Muscle of arm (tissue), 1 donor: ENCODE measurements at regions not wholly inside any gene's neighbourhood (a gene's known extent, or its start where the extent isn't known, plus 50 kb on each side); places are given as distances from the start of the nearest gene placed in this dataset.
A peak's percentile ranks its signal among the peaks of the same experiment; 100 is the strongest.
"Not testable (repeated sequence)": the region's sequence is repeated elsewhere in the genome, so short reads cannot be mapped to it uniquely, and the experiment has no call there.

ENCODE experiments used
- DNase-seq: peaks from one replicate; pipeline ENCODE4 v3.0.0-alpha.2; 2013

GRCh38 chr14:81955123-81955522 is 421.5 kb upstream of the SEL1L start:
- no peak for DNase-seq

- DNase-seq = no peak
These were observed 427.1 kb upstream of the SEL1L start for GRCh38 chr14:81960781-81961180.

- DNase-seq = no peak
These were observed 430.2 kb upstream of the SEL1L start for GRCh38 chr14:81963846-81964245.

GRCh38 chr14:81970307-81970706 is 436.7 kb upstream of the SEL1L start:
- DNase-seq = no peak

GRCh38 chr14:81971911-81972310 is 438.3 kb upstream of the SEL1L start:
- peak; percentile 33 for DNase-seq

GRCh38 chr14:81972601-81973000 is 438.9 kb upstream of the SEL1L start:
- no peak for DNase-seq

GRCh38 chr14:81974543-81974942 is 440.9 kb upstream of the SEL1L start:
- no peak for DNase-seq

GRCh38 chr14:81980601-81981306 is 447.1 kb upstream of the SEL1L start:
- DNase-seq = no peak

- DNase-seq = no peak
These were observed 447.6 kb upstream of the SEL1L start for GRCh38 chr14:81981307-81981675.

GRCh38 chr14:81982046-81982445 is 448.4 kb upstream of the SEL1L start:
- DNase-seq = peak; percentile 28

- DNase-seq = no peak
These were observed 452.4 kb upstream of the SEL1L start for GRCh38 chr14:81986005-81986404.

GRCh38 chr14:81989211-81989610 is 455.6 kb upstream of the SEL1L start:
- no peak for DNase-seq

GRCh38 chr14:81990312-81990761 is 456.7 kb upstream of the SEL1L start:
- DNase-seq = peak; percentile 78

GRCh38 chr14:81991998-81992397 is 458.3 kb upstream of the SEL1L start:
- DNase-seq = no peak

GRCh38 chr14:81993432-81993831 is 459.8 kb upstream of the SEL1L start:
- DNase-seq = no peak

GRCh38 chr14:82003426-82003825 is 469.8 kb upstream of the SEL1L start:
- DNase-seq = no peak

- DNase-seq = no peak
These were observed 475.4 kb upstream of the SEL1L start for GRCh38 chr14:82009076-82009475.

- no peak for DNase-seq
These were observed 476.3 kb upstream of the SEL1L start for GRCh38 chr14:82009993-82010392.

GRCh38 chr14:82011460-82011859 is 477.8 kb upstream of the SEL1L start:
- no peak for DNase-seq

GRCh38 chr14:82029038-82029437 is 495.4 kb upstream of the SEL1L start:
- DNase-seq = no peak

GRCh38 chr14:82035397-82035796 is 501.7 kb upstream of the SEL1L start:
- no peak for DNase-seq

GRCh38 chr14:82038066-82038465 is 504.4 kb upstream of the SEL1L start:
- DNase-seq = not testable (repeated sequence)

- no peak for DNase-seq
These were observed 511.7 kb upstream of the SEL1L start for GRCh38 chr14:82045339-82045738.

GRCh38 chr14:82046512-82047226 is 513.0 kb upstream of the SEL1L start:
- DNase-seq = no peak
